Heart left ventricle (tissue), 16 donors: ENCODE measurements at regions not wholly inside any gene's neighbourhood (a gene's known extent, or its start where the extent isn't known, plus 50 kb on each side); places are given as distances from the start of the nearest gene placed in this dataset.
A peak's percentile ranks its signal among the peaks of the same experiment; 100 is the strongest.

Source experiments
- ATAC-seq, 4 donors: fragments of 200-7000 bp; cut with Tn5 transposase; one replicate each; pipeline ENCODE4 v1.9.1; 2020 to 2022; ENCODE audit warnings: moderate library complexity in 4 of 4, mild to moderate bottlenecking in 3 of 4, moderate number of reproducible peaks in 1 of 4
- DNase-seq, 5 donors: peaks; one replicate each; pipeline ENCODE4 v3.0.0-alpha.2; 2020
- H3K27ac ChIP-seq, 12 donors: fragments of 200-600 bp; sonication (generic) in 4 of 12; one replicate each; pipeline versions ENCODE4 v1.5.0 to v1.8.0; 2016 to 2022; ENCODE audit warnings: mild to moderate bottlenecking in 2 of 12
- H3K27me3 ChIP-seq, 9 donors: fragments of 200-600 bp; sonication (generic) in 2 of 9; one replicate each; pipeline versions ENCODE4 v1.5.1 to v1.8.0; 2016 to 2022; ENCODE audit warnings: mild to moderate bottlenecking in 3 of 9
- H3K36me3 ChIP-seq, 9 donors: fragments of 200-600 bp; sonication (generic) in 2 of 9; one replicate each; pipeline versions ENCODE4 v1.5.0 to v1.8.0; 2018 to 2022; ENCODE audit warnings: mild to moderate bottlenecking in 2 of 9
- H3K4me1 ChIP-seq, 12 donors: fragments of 200-600 bp; sonication (generic) in 4 of 12; one replicate each; pipeline versions ENCODE4 v1.5.0 to v1.8.0; 2016 to 2022; ENCODE audit warnings: mild to moderate bottlenecking in 3 of 12
- H3K4me3 ChIP-seq, 12 donors: fragments of 200-600 bp; sonication (generic) in 4 of 12; one replicate each; pipeline versions ENCODE4 v1.5.0 to v1.8.0; 2017 to 2022; ENCODE audit warnings: mild to moderate bottlenecking in 9 of 12, moderate library complexity in 4 of 12
- H3K9me3 ChIP-seq, 12 donors: fragments of 200-600 bp; sonication (generic) in 4 of 12; one replicate each; pipeline versions ENCODE4 v1.5.0 to v1.8.0; 2016 to 2022; ENCODE audit warnings: mild to moderate bottlenecking in 1 of 12
- CTCF ChIP-seq, 12 donors: fragments of 200-600 bp; sonication (generic) in 4 of 12; IDR thresholded peaks; one replicate each; pipeline versions ENCODE4 v1.5.0 to v1.8.0; 2018 to 2022; ENCODE audit warnings: antibody characterized with exemption in 12 of 12, mild to moderate bottlenecking in 5 of 12
- POLR2A ChIP-seq, 2 donors: fragments of 450-650 bp; IDR thresholded peaks; one replicate each; pipeline ENCODE4 v1.6.1; 2017; ENCODE audit warnings: antibody characterized with exemption in 2 of 2, mild to moderate bottlenecking in 2 of 2, moderate library complexity in 2 of 2
- WGBS, 4 donors: extraction: QIAGEN DNeasy Blood & Tissue Kit in 2 of 4; methylation state at CpG; one replicate each; pipeline versions ENCODE4 v1.1.5 to v1.1.7; 2013 to 2018; 5-methylcytosine and 5-hydroxymethylcytosine counted together
- intact Hi-C, 10 donors: fragments of 100-400 bp; cut with DNase I; formaldehyde crosslinking; loops; one replicate each; pipeline versions ENCODE4 v1.11.1 to v1.14.2; 2022
- donor health status: ischemic (EF 13 %, LVEDD 7.1; RV severe dilation, severe dysfunction).
- donor health status: healthy with polysubstance abuse.
- donor health status: DM: no; HTN: yes; CAD: no.
- donor health status: DM: no; HTN: no; CAD: no.
- donor health status: ischemic (EF 25% LVEDD 6.9; RV normal size, moderate dysfunction).
- donor health status: ischemic (EF 25% LVEDD 5.7; RV mildly dilated, moderate dysfunction).
- donor health status: healthy.
- donor health status: DM: yes; HTN: yes; CAD: no.
- donor health status: ischemic (EF 35%, LVEDD 5.7; RV mildly dilated, moderate dysfunction).
- donor health status: nonischemic (EF 11% LVEDD 7.7; RV severe dilation, severe dysfunction).
- donor health status: DM: yes; HTN: yes; CAD: no.
- donor health status: PGD.
- donor health status: ischemic (EF 29% LVEDD 5.4; RV normal size, mild dysfunction).
- donor health status: nonischemic (EF 23%, LVEDD 6.1; RV moderate dilation, normal function).

- Histone ChIP-seq H3K4me3 (no peak overlapping the region), H3K9me3 (no peaks in the 10 kb centered on the region), H3K4me1 (peaks cover 0 to 6% (median 0%) of the 10 kb centered on the region in 12 donors), H3K27me3 (no peaks in the 10 kb centered on the region), H3K36me3 (no peaks in the 10 kb centered on the region), H3K27ac (peak overlapping the region in 4 of 12 donors; percentile 8 to 53 (median 32))
- DNase-seq: no peak
- ATAC-seq: peak in 2 of 4 donors; percentile 34 to 48
- intact Hi-C loops: no loop called here
- TF ChIP-seq CTCF (IDR thresholded peaks at IDR 0.05) (no peak), POLR2A (IDR thresholded peaks at IDR 0.05) (no peak)
Measured at GRCh38 chr12:28824849-28825248, 324.2 kb upstream of the FAR2 start.

- intact Hi-C loops: no loop called here
- Histone ChIP-seq H3K27ac (no peak overlapping the region), H3K36me3 (no peaks in the 10 kb centered on the region), H3K4me1 (peaks cover 0 to 6% (median 0%) of the 10 kb centered on the region in 12 donors), H3K9me3 (no peaks in the 10 kb centered on the region), H3K27me3 (no peaks in the 10 kb centered on the region), H3K4me3 (no peak overlapping the region)
- TF ChIP-seq POLR2A (IDR thresholded peaks at IDR 0.05) (no peak), CTCF (IDR thresholded peaks at IDR 0.05) (no peak)
- DNase-seq: no peak
- ATAC-seq: no peak
Measured at GRCh38 chr12:28826766-28827165, 322.3 kb upstream of the FAR2 start.

GRCh38 chr12:28827861-28828260 lies 321.2 kb upstream of the FAR2 start:
- intact Hi-C loops: no loop called here
- peaks cover 0 to 6% (median 0%) of the 10 kb centered on the region in 12 donors for H3K4me1 ChIP-seq
- 46 to 67% (median 58%) methylated on average over 3 of the region's 3 CpGs for WGBS, 4 donors
- no peak for DNase-seq
- no peaks in the 10 kb centered on the region for H3K27me3 ChIP-seq
- ATAC-seq: no peak
- no peak overlapping the region for H3K27ac ChIP-seq
- H3K36me3 ChIP-seq: no peaks in the 10 kb centered on the region
- no peaks in the 10 kb centered on the region for H3K9me3 ChIP-seq
- TF ChIP-seq CTCF (IDR thresholded peaks at IDR 0.05): no peak
- no peak for TF ChIP-seq POLR2A (IDR thresholded peaks at IDR 0.05)
- H3K4me3 ChIP-seq: no peak overlapping the region

- no peak for DNase-seq
- Histone ChIP-seq H3K27me3 (no peaks in the 10 kb centered on the region), H3K36me3 (no peaks in the 10 kb centered on the region), H3K4me1 (peaks cover 0 to 6% (median 0%) of the 10 kb centered on the region in 12 donors), H3K27ac (no peak overlapping the region), H3K9me3 (peaks cover 0 to 3% (median 0%) of the 10 kb centered on the region in 12 donors), H3K4me3 (no peak overlapping the region)
- no peak for TF ChIP-seq CTCF (IDR thresholded peaks at IDR 0.05)
- no peak for ATAC-seq
- WGBS, 4 donors: 91 to 93% (median 93%) methylated on average over 2 of the region's 2 CpGs
- intact Hi-C loops: no loop called here
Measured at GRCh38 chr12:28828318-28828717, 320.8 kb upstream of the FAR2 start.
